ELR (cell line): ENCODE measurements at regions not wholly inside any gene's neighbourhood (a gene's known extent, or its start where the extent isn't known, plus 50 kb on each side); places are given as distances from the start of the nearest gene placed in this dataset.

Experiments
- DNase-seq: peaks from one replicate; pipeline ENCODE4 v3.0.0-alpha.2; 2015; ENCODE audit warnings: low read depth

DNA sequence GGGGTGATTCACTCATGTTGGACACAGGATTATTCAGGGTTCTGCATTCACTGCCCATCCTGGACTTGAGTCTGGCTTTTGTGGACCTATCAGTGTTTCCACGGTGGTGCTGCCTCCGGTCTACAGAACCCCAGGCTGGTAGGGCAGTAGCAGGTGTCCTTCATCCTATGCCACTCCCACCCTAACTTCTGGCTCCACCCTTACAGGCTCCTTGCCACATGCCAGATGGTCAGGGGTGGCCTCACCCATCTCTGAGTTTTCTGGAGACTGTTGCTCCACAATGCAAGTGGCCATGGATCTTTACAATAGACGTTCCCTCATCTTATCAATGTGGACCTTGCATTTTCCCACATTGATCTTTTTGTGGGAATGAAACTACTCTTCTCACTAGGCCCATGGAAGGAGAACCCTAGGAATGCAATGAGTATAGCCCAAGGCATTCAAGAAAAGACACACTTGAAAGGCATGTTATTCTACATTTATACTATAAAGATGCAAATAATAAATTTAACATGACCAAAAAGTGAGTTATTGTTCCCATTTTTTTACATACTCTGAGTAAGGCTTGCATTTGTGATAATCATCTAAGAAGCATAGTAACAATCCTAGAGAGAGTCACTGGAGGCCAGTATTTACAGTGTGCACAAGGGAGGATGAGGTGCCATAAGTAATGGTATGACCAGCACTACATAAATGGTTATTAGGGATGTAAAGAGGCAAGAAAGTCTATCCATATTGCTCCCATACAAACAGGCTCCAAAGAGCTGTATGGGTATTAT, 57.4 kb upstream of the ADO start:
- DNase-seq = no peak

GRCh38 chr10:62748386-62748785, 56.1 kb upstream of the ADO start:
- no peak for DNase-seq

GRCh38 chr10:62749093-62749683, 55.3 kb upstream of the ADO start:
- no peak for DNase-seq
